GM12891 (cell line): ENCODE measurements at regions not wholly inside any gene's neighbourhood (a gene's known extent, or its start where the extent isn't known, plus 50 kb on each side); places are given as distances from the start of the nearest gene placed in this dataset.

Experiments used
- PAX5 ChIP-seq: IDR thresholded peaks from 2 replicates; pipeline ENCODE4 v1.6.1; 2011; ENCODE audit warnings: low read length, moderate library complexity, mild to moderate bottlenecking; ENCODE audit not compliant: insufficient read depth, severe bottlenecking
- POLR2A ChIP-seq: IDR thresholded peaks from 2 replicates; pipeline ENCODE4 v1.6.1; 2011; ENCODE audit warnings: low read depth, low read length, control low read depth
- POLR2AphosphoS5 ChIP-seq: IDR thresholded peaks from 2 replicates; pipeline ENCODE4 v1.6.1; 2011; ENCODE audit warnings: low read depth, low read length, control low read depth
- POU2F2 ChIP-seq: IDR thresholded peaks from 2 replicates; pipeline ENCODE4 v1.6.1; 2011; ENCODE audit warnings: low read depth, mild to moderate bottlenecking, control low read depth, low read length, moderate library complexity
- SPI1 ChIP-seq: IDR thresholded peaks from 2 replicates; pipeline ENCODE4 v1.6.1; 2011; ENCODE audit warnings: low read depth, low read length, control low read depth
- TAF1 ChIP-seq: IDR thresholded peaks from 2 replicates; pipeline ENCODE4 v1.6.1; 2011; ENCODE audit warnings: low read depth, low read length, control low read depth

DNA sequence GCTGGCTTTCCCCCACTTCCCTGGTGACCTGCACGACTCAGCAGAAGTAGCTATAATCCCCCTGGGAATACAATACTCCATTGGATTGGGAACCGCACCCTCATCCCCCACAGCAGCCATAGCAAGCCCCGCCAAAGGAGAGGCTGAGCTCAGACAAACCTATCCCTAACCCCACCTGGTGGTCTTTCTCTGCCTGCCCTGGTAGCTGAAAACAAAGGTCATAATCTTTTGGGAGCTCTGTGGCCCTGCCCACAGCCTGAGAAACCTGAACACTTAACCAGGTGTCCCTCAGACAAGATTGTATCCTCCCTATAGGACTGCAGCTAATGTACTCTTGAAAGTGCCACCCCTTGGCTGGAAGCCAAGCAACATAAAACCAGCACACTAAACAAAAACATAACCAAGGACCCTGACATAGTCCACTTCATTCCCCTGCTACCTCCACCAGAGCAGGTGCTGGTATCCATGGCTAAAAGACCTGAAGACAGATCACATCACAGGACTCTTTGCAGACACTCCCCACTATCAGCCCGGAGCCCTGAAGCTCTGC is 71.6 kb upstream of the RUNX1 start:
- TF ChIP-seq POLR2AphosphoS5 = no peak
- no peak for TF ChIP-seq POLR2A
- no peak for TF ChIP-seq TAF1
- no peak for TF ChIP-seq SPI1
- no peak for TF ChIP-seq PAX5
- TF ChIP-seq POU2F2 = no peak
